ENCODE measurements at regions not wholly inside any gene's neighbourhood (a gene's known extent, or its start where the extent isn't known, plus 50 kb on each side); places are given as distances from the start of the nearest gene placed in this dataset.
"Not testable (repeated sequence)": the region's sequence is repeated elsewhere in the genome, so short reads cannot be mapped to it uniquely, and the experiment has no call there.

DNA sequence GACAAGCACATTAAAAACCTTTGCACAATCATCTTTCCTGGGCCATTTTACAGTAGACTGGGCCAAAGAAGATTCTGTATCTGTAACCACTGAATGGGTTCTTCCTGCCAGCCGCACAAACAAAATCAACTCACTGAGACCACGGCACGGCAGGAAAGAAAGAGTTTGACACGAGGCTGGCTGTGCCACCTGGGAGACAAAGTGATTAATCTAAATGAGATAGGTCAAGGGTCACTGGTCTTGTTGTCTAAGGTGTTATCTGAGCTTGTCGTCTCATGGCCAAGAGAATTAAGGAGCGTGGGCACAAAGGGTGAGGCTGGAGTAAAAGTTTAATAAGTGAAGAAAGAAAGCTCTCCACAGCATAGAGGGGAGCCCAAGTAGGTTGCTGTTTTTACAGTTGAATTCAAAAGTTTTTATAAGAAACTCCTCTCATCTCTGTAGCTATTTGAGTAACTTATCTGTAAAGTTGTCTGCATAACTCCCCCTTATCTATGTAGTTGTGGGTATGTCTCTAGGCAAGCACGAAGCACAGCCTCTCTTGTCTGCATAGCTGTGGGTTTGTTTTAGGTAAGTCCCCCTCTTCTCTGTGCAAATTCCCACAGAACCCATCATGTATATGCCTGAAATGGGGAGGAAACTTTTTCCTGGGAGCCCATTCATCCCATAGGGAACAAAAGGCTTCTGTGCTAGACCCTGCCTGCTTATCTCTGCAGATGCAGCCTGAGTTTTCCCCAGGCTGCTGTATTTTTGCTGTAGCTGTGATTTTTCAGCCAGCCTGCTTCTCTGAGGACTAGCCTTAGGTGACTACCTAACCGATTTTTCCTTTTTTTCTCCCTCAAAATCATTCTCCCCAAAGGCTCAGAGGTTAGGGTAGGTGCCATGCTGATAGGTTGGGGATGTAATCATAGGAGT is 1314.6 kb upstream of the TMEM132C start:
- no peak for DNase-seq (ENCODE audit: low read depth, low spot score)

DNA sequence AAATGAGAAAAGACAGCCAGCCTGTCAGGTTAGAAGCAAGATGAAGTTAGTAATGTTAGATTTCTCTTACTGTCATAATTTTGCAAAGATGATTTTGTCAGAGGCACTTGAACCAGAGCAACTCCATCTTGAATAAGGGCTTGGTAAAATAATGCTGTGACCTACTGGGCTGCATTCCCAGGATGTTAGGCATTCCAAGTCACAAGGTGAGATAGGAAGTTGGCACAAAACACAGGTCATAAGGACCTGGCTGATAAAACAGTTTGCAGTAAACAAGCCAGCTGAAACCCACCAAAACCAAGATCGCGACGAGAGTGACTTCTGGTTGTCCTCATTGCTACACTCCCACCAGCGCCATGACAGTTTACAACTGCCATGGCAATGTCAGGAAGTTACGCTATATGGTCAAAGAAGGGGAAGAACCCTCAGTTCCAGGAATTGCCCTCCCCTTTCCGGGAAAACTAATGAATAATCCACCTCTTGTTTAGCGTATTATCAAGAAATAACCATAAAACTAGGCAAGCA is 1313.5 kb upstream of the TMEM132C start:
- DNase-seq (ENCODE audit: low read depth, low spot score), result no peak

- DNase-seq (ENCODE audit: low read depth, low spot score), result no peak
Measured at GRCh38 chr12:126960221-126960620, 1306.7 kb upstream of the TMEM132C start.

DNA sequence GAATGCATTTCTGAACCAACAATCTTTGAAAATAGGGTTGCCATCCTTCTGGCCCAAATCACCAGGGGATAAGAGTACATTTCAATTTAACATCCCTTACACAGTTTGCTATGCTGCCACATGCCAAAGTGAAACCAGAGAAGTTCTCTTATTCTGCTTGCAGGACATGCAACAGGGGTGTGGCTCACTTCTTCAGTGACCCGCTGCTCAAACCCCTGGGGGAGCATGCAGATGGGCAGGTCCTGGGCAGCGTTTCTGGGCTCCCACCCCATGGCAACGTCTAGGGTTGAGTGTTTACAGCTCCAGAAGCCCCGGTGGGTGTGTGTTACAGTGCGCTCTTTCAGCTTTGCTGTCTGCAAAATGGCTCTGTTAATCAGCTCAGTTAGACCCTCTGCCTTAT is 1306.3 kb upstream of the TMEM132C start:
- no peak for DNase-seq (ENCODE audit: low read depth, low spot score)

DNA sequence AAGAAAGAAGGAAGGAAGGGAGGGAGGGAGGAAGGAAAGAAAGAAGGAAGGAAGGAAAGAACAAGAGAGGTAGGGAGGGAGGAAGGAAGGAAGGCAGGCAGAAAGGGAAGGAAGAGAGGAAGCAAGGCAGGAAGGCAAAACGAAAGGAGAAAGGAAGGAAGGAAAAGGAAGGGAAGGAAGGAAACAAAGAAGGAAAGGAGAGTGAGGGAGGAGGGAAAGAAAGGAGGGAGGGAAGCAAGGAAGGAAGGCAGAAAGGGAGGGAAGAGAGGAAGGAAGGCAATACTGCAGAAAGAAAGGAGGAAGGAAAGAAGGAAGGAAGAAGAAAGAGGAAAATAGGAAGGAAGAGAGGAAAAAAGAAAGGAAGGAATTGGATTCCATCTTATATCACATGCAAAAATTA is 1303.1 kb upstream of the TMEM132C start:
- DNase-seq (ENCODE audit: low read depth, low spot score), result no peak

GRCh38 chr12:126966498-126966897 is 1300.5 kb upstream of the TMEM132C start:
- DNase-seq (ENCODE audit: low read depth, low spot score), result no peak

- no peak for DNase-seq (ENCODE audit: low read depth, low spot score)
Measured at GRCh38 chr12:126967152-126967551, 1299.8 kb upstream of the TMEM132C start.

DNA sequence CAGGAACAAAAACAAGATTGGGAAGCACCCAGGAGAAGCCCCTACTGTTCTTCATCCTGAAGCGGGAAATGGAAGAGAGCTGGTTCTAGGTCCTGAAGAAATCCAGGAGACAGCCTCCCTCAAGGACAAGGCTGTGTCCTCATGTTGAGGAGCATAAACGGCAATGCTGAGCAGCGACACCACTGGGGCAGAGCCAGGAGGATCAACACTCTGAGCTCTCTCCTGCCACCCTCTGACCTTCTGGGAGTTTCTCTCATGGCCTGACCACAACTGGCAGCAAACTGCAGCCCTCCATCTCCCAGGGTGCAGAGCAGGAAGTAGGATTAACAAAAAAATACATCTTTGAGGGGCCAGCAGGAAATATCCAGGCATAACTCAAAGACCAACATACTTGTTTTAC is 1292.2 kb upstream of the TMEM132C start:
- DNase-seq (ENCODE audit: low read depth, low spot score), result no peak

- DNase-seq (ENCODE audit: low read depth, low spot score), result no peak
Measured at GRCh38 chr12:126976579-126976978, 1290.4 kb upstream of the TMEM132C start.

DNA sequence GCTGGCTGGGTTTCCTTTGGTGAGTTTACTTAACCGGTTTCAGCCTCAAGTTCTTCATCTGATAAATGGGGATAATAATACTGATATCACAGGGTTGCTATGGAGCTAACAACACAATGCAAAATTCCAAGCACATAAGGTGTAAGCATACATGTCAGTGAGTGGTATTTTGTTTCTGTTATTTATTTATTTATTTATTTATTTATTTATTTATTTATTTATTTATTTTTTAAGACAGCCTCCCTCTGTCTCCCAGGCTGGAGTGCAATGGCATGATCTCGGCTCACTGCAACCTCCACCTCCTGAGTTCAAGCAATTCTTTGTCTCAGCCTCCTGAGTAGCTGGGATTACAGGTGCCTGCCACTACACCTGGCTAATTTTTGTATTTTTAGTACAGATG is 1287.4 kb upstream of the TMEM132C start:
- not testable (repeated sequence) for DNase-seq (ENCODE audit: low read depth, low spot score)

DNA sequence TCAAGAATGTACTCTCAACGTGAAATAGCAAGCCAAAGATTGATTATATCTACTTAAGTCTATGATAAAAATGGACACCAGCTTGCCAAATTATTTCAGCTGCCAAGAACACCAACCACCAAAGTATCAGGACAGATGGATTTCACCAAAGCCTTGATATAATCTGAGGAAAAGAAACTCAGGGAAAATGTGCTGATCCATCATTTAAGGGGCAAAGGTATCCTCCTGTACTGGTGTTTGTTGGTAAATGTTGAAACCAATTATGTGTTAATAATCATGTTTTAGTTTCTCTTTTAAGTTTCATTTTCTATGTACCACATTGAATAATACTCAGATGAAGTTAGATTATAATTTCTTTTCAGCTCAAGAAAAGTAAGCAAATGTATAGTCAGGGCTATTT is 1284.3 kb upstream of the TMEM132C start:
- DNase-seq (ENCODE audit: low read depth, low spot score), result no peak

DNA sequence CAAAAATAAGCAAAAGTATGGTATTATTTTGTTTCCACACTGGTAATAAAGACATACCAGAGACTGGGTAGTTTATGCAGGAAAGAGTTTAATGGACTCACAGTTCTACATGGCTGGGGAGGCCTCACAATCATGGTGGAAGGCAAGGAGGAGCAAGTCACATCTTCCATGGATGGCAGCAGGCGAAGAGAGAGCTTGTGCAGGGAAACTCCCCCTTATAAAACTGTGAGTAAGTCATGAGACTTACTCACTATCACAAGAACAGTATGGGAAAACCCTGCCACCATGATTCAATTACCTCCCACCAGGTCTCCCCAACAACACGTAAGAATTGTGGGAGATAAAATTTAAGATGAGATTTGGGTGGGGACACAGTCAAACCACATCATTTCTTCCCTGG is 1283.2 kb upstream of the TMEM132C start:
- not testable (repeated sequence) for DNase-seq (ENCODE audit: low read depth, low spot score)

GRCh38 chr12:126985663-126986062 is 1281.3 kb upstream of the TMEM132C start:
- DNase-seq (ENCODE audit: low read depth, low spot score), result not testable (repeated sequence)

GRCh38 chr12:126989532-126989931 is 1277.4 kb upstream of the TMEM132C start:
- DNase-seq (ENCODE audit: low read depth, low spot score), result no peak

GRCh38 chr12:126993898-126994297 is 1273.1 kb upstream of the TMEM132C start:
- DNase-seq (ENCODE audit: low read depth, low spot score), result no peak

DNA sequence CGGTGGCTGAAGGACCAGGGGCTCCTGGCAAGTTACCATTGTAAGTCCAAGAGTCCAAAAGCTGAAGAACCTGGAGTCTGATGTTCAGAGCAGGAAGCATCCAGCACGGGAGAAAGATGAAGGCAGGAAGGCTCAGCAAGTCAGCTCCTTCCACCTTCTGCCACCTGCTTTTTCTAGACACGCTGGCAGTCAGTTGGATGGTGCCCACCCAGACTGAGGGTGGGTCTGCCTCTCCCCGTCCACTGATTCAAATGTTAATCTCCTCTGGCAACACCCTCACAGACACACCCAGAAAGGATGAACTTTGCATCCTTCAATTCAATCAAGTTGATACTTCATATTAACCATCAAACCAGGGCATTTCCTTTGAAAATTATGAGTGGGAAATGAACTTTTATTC is 1272.4 kb upstream of the TMEM132C start:
- DNase-seq (ENCODE audit: low read depth, low spot score), result no peak

DNA sequence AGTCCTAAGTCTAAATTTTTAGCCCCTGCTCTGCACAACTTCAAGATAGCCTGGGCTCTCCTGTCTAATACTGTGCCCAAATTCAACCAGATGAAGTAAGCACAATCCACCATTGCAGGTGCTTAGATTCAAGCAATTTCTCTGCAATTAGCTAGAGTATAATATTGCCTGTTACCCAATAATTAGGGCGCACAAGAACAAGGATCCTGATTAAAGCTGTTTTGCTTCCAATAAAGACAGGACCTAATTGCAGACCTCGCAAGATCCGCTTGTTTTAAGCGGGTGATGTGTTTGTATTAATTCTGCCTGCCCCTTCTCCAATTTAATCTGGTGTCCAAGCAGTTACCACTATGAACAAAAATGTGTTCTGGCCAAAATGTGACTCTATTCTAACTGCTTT is 1268.9 kb upstream of the TMEM132C start:
- DNase-seq (ENCODE audit: low read depth, low spot score), result no peak

GRCh38 chr12:126998747-126999285 is 1268.2 kb upstream of the TMEM132C start:
- no peak for DNase-seq (ENCODE audit: low read depth, low spot score)

- DNase-seq (ENCODE audit: low read depth, low spot score), result no peak
Measured at GRCh38 chr12:126999352-126999751, 1267.6 kb upstream of the TMEM132C start.

GRCh38 chr12:127005406-127005805 is 1261.6 kb upstream of the TMEM132C start:
- DNase-seq (ENCODE audit: low read depth, low spot score), result no peak

GRCh38 chr12:127006972-127007371 is 1260.0 kb upstream of the TMEM132C start:
- no peak for DNase-seq (ENCODE audit: low read depth, low spot score)

DNA sequence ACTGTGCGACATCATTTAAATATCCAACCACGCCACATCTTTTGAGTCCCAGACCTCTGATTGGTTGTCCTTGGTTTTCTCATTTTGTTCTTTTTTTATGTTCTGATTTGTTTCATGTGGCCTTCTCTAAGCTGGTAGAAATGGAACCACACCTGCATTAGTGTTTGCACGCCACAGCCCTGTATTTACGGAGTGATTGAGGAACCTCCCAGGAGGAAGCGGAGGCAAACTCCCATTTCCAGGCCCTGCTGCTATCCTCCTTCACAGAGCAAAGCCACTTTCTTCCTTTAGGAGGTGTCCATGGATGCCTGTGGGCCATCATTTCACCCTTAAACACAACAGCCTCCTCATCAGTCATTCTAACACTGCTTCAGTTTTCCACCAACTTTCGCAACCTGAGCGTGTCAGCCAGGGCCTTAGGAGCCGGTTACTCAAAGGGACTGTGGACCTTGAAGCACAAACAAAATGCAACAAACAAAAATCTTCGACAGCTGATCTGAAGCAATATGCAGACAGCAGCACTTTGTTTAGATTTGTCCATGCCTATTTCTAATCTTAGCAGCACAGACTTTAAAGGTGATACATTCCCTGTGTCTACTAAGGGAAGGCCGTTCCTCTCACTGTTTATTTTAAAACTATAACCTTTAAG is 1258.1 kb upstream of the TMEM132C start:
- DNase-seq (ENCODE audit: low read depth, low spot score), result no peak

- DNase-seq (ENCODE audit: low read depth, low spot score), result no peak
Measured at GRCh38 chr12:127012109-127012508, 1254.9 kb upstream of the TMEM132C start.

Data from brain pericyte (primary cell).